SK-N-MC (cell line): ENCODE measurements at regions not wholly inside any gene's neighbourhood (a gene's known extent, or its start where the extent isn't known, plus 50 kb on each side); places are given as distances from the start of the nearest gene placed in this dataset.

ENCODE experiments used
- EZH2 ChIP-seq: fragments of 200-600 bp; sonication (generic); IDR thresholded peaks from one replicate; pipeline ENCODE4 v1.6.1; 2017; ENCODE audit warnings: antibody characterized with exemption
- FOXP2 ChIP-seq: optimal IDR thresholded peaks from 2 replicates; pipeline ENCODE3; 2011; ENCODE audit warnings: mild to moderate bottlenecking, moderate library complexity; ENCODE audit not compliant: insufficient read depth; ENCODE audit errors: extremely low read length, control extremely low read depth
- POLR2AphosphoS5 ChIP-seq: IDR thresholded peaks from 2 replicates; pipeline ENCODE4 v1.6.1; 2012; ENCODE audit warnings: mild to moderate bottlenecking, low read depth, low read length, borderline replicate concordance

DNA sequence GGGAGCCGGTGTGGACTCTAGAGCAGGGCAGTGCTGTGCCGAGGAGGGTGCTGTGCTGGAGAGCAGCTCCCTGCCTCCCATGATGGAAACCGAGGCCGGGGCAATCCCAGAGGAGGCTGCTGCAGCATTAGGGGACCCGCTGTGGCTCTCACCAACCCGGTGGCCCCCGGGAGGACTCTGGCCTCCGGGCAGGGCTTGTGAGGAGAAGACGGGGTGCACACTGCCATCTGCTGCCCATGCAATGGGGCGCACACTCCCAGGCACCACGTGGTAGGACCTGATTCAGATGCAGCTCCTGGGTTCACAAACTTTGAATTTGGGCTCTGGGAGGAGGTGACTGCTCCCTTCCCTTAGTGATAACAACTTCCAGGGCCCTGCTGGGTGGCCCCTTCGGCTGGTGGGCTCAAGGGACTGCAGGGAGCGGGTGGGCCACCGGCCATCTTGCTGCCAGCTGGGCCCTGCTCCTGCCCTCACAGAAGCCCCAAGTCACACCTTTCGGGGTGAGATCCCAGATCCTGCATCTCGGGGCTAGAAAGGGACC lies 93.8 kb upstream of the FGF3 start:
- TF ChIP-seq POLR2AphosphoS5, result no peak
- no peak for TF ChIP-seq EZH2
- TF ChIP-seq FOXP2, result no peak
